ENCODE measurements at regions not wholly inside any gene's neighbourhood (a gene's known extent, or its start where the extent isn't known, plus 50 kb on each side); places are given as distances from the start of the nearest gene placed in this dataset.
"Not testable (repeated sequence)": the region's sequence is repeated elsewhere in the genome, so short reads cannot be mapped to it uniquely, and the experiment has no call there.

GRCh38 chr1:30011970-30012369 lies 711.4 kb downstream of the MATN1 start:
- no peak for DNase-seq (ENCODE audit: low read depth in 3 of 3)

DNA sequence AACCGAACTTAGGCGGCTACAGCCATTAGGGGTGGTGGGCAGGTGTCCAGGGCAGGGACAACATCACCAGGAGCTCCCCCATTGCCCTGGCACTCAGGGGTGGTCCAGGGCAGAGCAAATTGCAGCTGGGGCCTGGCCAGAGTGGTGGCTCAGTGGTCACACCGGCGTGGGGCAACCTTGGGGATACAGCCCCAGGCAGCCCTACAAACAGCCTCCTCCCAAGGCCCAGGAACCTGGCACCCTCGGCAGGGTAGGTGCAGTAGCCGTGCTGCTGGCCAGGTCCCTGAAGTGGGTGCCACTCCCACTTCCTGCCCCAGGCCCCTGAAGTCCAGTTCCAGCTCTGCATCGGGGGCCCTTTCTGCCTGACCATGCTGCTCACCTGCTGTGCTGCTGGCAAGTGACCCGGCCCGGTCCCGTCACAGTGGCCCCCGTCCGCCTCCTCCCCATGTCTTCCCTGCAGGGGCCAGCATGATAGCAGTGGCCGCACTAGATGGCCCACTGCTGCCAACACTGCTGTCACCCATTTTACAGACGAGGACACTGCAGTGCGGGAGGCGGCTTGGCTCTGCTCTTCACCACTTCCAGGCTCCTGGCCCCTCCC lies 712.8 kb downstream of the MATN1 start:
- DNase-seq (ENCODE audit: low read depth in 3 of 3) = no peak

GRCh38 chr1:30009720-30010119 lies 713.7 kb downstream of the MATN1 start:
- no peak for DNase-seq (ENCODE audit: low read depth in 3 of 3)

DNA sequence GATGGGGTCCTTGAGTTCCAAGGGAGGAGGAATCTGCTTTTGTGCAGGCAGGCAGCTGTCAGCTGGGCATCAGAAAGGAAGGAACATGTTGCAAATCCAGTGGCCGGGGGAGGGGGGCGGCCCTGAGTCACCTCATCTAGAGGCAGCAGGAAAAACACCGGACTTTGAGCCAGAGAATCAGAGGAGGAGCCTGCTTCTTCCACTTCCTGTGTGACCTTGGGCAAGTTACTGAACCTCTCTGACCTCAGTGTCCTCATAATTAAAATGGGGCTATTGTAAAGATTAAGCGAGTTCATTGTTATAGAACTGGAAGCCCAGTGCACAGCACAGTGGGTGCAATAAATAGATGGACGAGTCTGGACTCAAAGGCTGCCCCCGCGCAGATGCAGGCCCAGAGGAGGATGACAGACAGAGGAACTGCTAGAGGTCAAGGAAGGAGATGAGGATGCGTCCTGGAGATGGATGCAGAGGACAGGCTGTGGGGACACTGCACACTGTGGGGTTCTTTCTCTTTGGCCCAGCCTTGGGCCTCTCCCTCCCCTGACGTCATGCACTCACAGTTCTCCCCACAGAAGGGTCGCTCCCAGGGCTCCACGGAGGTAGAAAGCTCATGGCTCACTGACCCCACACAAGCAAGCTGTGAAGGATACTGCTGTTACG lies 714.3 kb downstream of the MATN1 start:
- no peak for DNase-seq (ENCODE audit: low read depth in 3 of 3)

GRCh38 chr1:30008372-30008997 lies 714.9 kb downstream of the MATN1 start:
- no peak for DNase-seq (ENCODE audit: low read depth in 3 of 3)

GRCh38 chr1:30005972-30006619 lies 717.3 kb downstream of the MATN1 start:
- DNase-seq (ENCODE audit: low read depth in 3 of 3) = no peak

- DNase-seq (ENCODE audit: low read depth in 3 of 3) = no peak
Observed at GRCh38 chr1:30001732-30002039, 721.7 kb downstream of the MATN1 start.

- no peak for DNase-seq (ENCODE audit: low read depth in 3 of 3)
Observed at GRCh38 chr1:30001011-30001731, 722.2 kb downstream of the MATN1 start.

DNA sequence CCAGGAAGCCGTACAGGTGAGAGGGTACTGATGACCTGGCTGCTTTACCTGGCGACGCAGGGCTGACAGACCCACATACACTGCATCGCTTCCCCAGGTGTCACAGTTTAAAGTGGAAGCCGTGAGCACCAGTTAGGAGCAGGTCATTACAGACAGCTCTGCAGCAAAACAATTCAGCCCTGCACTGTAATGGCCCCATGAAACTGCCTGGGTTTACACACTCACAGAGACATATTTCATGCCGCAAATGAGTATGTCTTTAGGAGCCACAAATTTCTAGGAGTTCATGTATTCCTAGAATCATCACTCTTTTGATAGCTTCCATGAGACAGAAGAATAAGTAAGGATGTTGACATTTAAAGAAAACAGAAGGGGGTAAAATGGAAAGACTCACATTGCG lies 723.1 kb downstream of the MATN1 start:
- no peak for DNase-seq (ENCODE audit: low read depth in 3 of 3)

GRCh38 chr1:29999595-29999994 lies 723.8 kb downstream of the MATN1 start:
- no peak for DNase-seq (ENCODE audit: low read depth in 3 of 3)

DNA sequence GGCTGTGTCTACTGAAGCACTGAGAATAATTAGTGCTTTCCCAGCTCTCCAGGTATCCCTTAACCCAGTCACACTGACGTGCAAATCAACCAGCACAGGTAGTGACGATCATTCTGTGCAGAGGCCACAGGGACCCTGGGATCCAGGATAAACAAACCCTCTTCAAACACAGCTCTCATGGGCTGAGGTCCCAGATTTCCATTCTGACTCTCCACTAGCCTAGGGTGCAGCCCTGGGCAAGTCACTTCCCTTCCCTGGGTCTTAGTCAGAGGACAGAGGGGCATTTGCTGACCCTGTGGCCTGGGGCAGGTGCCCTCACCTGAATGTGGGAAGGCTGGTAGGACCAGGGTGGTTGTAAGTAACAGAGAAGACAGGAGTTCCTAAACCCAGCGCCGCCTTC lies 724.7 kb downstream of the MATN1 start:
- no peak for DNase-seq (ENCODE audit: low read depth in 3 of 3)

DNA sequence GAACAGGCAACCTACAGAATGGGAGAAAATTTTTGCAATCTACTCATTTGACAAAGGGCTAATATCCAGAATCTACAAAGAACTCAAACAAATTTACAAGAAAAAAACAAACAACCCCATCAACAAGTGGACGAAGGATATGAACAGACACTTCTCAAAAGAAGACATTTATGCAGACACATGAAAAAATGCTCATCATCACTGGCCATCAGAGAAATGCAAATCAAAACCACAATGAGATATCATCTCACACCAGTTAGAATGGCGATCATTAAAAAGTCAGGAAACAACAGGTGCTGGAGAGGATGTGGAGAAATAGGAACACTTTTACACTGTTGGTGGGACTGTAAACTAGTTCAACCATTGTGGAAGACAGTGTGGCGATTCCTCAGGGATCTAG lies 725.6 kb downstream of the MATN1 start:
- DNase-seq (ENCODE audit: low read depth in 3 of 3) = not testable (repeated sequence)

DNA sequence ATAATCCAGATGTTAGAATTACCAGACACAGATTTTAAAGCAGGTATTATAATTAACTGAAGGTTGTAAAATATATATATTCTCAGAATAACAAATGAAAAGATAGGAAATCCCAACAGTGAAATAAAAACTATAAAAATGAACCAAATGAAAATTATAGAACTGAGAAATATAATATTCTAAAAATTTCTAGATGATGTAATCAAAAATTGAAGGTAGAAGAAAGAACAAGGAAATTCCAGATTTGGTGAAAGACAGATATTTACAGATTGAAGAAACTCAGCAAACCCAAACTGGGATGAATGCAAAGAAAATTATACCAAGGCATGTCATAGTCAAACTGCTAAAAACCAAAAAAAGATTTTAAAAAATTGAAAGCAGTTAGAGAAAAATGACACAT lies 729.4 kb downstream of the MATN1 start:
- no peak for DNase-seq (ENCODE audit: low read depth in 3 of 3)

GRCh38 chr1:29991815-29992214 lies 731.6 kb downstream of the MATN1 start:
- no peak for DNase-seq (ENCODE audit: low read depth in 3 of 3)

DNA sequence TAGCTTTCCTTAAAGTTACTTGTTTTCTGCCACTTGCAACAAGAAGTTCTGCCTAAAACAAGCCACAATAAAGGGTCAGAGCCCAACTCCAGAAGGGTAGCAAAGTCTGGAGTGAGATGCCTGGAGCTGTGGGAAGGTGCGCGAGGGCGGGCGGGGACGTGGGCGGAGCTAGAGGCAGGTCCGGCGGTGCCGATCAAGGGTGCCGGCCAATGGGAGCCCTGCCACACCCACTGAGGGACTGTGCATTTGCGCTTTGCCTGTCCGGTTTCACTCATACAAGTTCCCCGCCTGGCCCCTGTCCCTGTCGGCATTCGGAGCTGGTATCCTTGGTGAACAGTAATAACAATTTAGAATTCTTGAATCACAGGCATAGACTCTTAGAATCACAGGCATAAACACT lies 732.4 kb downstream of the MATN1 start:
- DNase-seq (ENCODE audit: low read depth in 3 of 3) = no peak

DNA sequence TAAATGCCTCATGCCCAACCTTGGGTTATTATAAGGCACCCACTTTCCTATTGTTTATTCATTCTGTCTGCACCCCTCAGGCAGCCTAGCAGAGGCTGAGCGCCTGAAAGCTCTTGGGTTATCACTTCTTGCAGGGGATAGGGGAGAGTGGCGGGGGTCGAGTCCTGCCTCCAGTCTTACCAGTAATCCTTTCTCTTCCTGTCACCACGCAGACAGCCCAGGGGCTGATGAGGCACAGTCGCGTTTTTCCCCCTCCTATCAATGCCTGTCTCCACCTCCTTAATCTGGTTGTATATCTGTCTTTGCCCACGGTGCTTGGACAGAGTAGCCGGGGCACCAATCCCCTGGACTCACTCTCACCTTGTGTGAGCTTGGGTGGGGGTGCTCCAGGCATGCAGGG lies 733.1 kb downstream of the MATN1 start:
- DNase-seq (ENCODE audit: low read depth in 3 of 3) = no peak

DNA sequence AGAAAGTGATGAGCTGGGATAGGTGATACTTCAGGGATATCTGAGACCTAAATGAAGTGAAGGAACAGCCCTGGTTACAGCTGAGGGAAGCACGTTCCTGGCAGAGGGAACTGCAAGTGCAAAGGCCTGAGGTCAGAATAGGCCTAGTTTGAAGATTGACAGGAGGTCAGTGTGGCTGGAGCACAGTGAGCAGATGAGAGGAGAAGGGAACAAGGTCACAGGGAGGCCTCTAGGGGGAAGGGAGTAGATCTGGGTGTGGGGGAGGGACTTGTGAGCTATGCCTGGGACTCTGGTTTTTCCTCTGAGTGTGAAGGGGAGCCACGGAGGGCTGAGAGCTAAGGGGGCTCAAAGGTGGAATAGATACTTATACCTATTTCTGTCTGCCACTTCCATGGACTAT lies 736.4 kb downstream of the MATN1 start:
- no peak for DNase-seq (ENCODE audit: low read depth in 3 of 3)

- no peak for DNase-seq (ENCODE audit: low read depth in 3 of 3)
Observed at GRCh38 chr1:29985606-29985945, 737.8 kb downstream of the MATN1 start.

GRCh38 chr1:29984862-29985605 lies 738.4 kb downstream of the MATN1 start:
- no peak for DNase-seq (ENCODE audit: low read depth in 3 of 3)

DNA sequence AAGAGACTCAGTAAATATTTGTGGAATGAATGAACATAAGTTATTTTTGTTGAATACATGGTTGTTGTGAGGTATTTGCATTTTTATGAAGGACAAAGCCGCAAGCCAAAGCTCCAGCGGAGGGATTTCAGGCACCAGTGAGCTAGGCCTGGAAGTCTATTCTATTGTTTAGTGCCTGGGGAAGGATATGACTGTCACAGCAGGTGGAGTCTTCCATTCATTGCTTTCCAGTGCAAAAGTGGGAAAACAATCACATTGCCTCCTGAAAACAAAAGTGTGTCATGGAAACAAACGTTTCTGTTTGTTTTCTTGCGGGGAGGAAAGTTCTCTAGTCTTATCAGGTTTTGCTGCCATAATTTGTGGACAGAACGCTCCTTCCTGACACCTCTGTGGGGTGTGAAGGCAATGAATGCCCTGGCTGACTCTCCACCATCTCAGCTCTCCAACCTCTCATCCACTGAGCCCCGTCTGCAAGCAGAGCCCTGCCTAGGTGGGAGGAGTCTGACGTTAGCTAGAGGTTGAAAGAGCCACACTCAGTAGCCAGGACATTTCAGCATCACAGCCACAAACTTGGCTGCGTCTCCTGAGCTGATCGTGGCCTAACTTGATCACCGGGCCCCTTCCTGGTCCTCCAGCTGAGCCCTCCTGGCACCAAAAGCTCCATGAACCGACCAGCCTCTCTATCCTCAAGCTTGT lies 739.1 kb downstream of the MATN1 start:
- no peak for DNase-seq (ENCODE audit: low read depth in 3 of 3)

DNA sequence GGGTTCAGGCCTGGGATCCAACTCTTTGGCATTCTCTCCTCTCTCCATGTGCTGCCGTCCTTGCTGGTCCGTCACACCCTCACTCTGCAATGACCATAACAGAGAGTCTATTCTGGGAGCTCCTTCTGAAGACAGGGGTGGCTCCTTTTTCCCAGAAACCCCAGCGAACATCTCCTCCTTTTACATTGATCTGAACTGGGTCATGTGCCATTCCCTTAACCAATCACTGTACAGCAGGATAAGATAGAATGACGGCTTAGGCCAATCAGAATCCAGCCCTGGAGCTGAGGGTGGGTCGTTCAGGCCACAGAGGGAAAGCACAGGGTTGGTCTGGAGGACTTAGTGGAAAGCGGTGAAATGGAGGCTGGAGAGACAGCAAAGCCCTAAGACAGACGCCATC lies 740.1 kb downstream of the MATN1 start:
- DNase-seq (ENCODE audit: low read depth in 3 of 3) = no peak

All from stimulated activated CD4-positive, alpha-beta T cell treated with anti-CD3 and anti-CD28 coated beads, TNF-alpha, amount 100 ng/mL, for 48 hours (primary cell).